ENCODE measurements at regions not wholly inside any gene's neighbourhood (a gene's known extent, or its start where the extent isn't known, plus 50 kb on each side); places are given as distances from the start of the nearest gene placed in this dataset.

DNA sequence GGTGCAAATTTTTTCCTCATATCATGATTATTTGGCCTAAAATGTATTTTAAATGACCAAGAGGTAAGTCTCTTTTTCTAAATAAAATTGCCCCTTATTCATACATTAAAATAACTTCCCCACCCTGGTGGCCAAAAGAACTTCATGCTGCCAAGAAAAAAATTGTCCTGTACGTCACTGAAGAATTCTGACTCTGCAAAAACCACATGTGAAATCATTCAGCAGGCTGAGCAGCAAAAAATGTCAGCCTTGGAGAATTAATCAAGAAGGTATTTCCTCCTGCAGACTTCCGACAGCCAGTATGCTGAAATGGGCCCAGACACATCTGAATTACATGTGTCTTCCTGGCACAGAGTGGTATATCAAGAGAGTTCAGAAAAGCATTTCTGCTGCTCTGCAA, 94.6 kb upstream of the HMHB1 start:
- H2BK5ac ChIP-seq (ENCODE audit: low read depth, low read length): no peak overlapping the region
- no peak overlapping the region for H3K56ac ChIP-seq (replicated peaks; ENCODE audit: insufficient read length, low read depth, low read length)
- H3K36me3 ChIP-seq (ENCODE audit: control insufficient read depth in 2 of 4, insufficient read depth in 4 of 4, low read length in 3 of 4): no peaks in the 10 kb centered on the region
- H2AK5ac ChIP-seq (ENCODE audit: low read depth, low read length): no peak overlapping the region
- H4K20me1 ChIP-seq (replicated peaks in 1 of 2; ENCODE audit: control insufficient read depth in 1 of 2, insufficient read depth in 2 of 2, low read length in 2 of 2): no peaks in the 10 kb centered on the region
- H2AFZ ChIP-seq (ENCODE audit: low read length): no peak overlapping the region
- H3K9me3 ChIP-seq (ENCODE audit: insufficient read depth in 2 of 2, low read depth in 1 of 2, low read length in 1 of 2): no peaks in the 10 kb centered on the region
- TF ChIP-seq, protein P1, sequence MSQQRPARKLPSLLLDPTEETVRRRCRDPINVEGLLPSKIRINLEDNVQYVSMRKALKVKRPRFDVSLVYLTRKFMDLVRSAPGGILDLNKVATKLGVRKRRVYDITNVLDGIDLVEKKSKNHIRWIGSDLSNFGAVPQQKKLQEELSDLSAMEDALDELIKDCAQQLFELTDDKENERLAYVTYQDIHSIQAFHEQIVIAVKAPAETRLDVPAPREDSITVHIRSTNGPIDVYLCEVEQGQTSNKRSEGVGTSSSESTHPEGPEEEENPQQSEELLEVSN (IDR thresholded peaks at IDR 0.05): no peak
- TF ChIP-seq SIN3A (conservative IDR thresholded peaks at IDR 0.05 in 1 of 2, IDR thresholded peaks at IDR 0.05 in 1 of 2; ENCODE audit: low read depth in 1 of 2, low read length in 2 of 2): no peak
- TF ChIP-seq POLR2A (IDR thresholded peaks at IDR 0.05; ENCODE audit: control extremely low read depth in 1 of 2, low read depth in 2 of 2, low read length in 2 of 2): no peak
- TF ChIP-seq, protein P2, sequence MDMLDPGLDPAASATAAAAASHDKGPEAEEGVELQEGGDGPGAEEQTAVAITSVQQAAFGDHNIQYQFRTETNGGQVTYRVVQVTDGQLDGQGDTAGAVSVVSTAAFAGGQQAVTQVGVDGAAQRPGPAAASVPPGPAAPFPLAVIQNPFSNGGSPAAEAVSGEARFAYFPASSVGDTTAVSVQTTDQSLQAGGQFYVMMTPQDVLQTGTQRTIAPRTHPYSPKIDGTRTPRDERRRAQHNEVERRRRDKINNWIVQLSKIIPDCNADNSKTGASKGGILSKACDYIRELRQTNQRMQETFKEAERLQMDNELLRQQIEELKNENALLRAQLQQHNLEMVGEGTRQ (IDR thresholded peaks at IDR 0.05; ENCODE audit: low read length): no peak
- no peak for TF ChIP-seq SIX5 (IDR thresholded peaks at IDR 0.05; ENCODE audit: low read depth, low read length)
- TF ChIP-seq TAF7 (optimal IDR thresholded peaks at IDR 0.05; ENCODE audit: borderline replicate concordance, low read depth, low read length): no peak
- no peak for TF ChIP-seq MAFK (IDR thresholded peaks at IDR 0.05; ENCODE audit: low read depth, low read length)
- TF ChIP-seq CBX5 (IDR thresholded peaks at IDR 0.05; ENCODE audit: low read depth, low read length): no peak
- TF ChIP-seq EZH2 (IDR thresholded peaks at IDR 0.05; ENCODE audit: low read depth, low read length, severe bottlenecking): no peak
- no peak for TF ChIP-seq CHD1 (IDR thresholded peaks at IDR 0.05; ENCODE audit: low read depth, low read length)
- TF ChIP-seq RBBP5 (IDR thresholded peaks at IDR 0.05; ENCODE audit: borderline replicate concordance, low read depth, low read length): no peak
- no peak for TF ChIP-seq PHF8 (conservative IDR thresholded peaks at IDR 0.05; ENCODE audit: low read depth, low read length)
- no peak for TF ChIP-seq KDM5A (IDR thresholded peaks at IDR 0.05; ENCODE audit: low read length)
- H3K4me2 ChIP-seq (ENCODE audit: insufficient read depth in 1 of 2, low read depth in 2 of 2, low read length in 2 of 2): no peak overlapping the region
- no peak overlapping the region for H2BK120ac ChIP-seq (replicated peaks; ENCODE audit: low read depth, low read length)
- H3K27ac ChIP-seq (ENCODE audit: low read depth, low read length): no peak overlapping the region
- DNase-seq (ENCODE audit: low read depth in 1 of 2, low spot score in 2 of 2): no peak
- H3K4me3 ChIP-seq (ENCODE audit: extremely low read depth in 1 of 4, insufficient read depth in 2 of 4, low read depth in 3 of 4, low read length in 4 of 4): no peak overlapping the region
- ChIA-PET CTCF (ENCODE audit: partially characterized antibody) (no interaction called here), POLR2A (ENCODE audit: partially characterized antibody) (no interaction called here)
- H3K4ac ChIP-seq (replicated peaks; ENCODE audit: insufficient read length, low read depth, low read length): no peak overlapping the region
- H3K14ac ChIP-seq (ENCODE audit: insufficient read length): no peak overlapping the region
- no peak for FAIRE-seq
- H3K4me1 ChIP-seq (replicated peaks in 1 of 4; ENCODE audit: control insufficient read depth in 3 of 4, insufficient read depth in 4 of 4, low read length in 3 of 4): no peaks in the 10 kb centered on the region
- no peaks in the 10 kb centered on the region for H3K79me1 ChIP-seq (ENCODE audit: low read depth, low read length)
- no peak overlapping the region for H2BK12ac ChIP-seq (ENCODE audit: low read depth, low read length)
- no peak overlapping the region for H3K18ac ChIP-seq (ENCODE audit: extremely low read depth, low read length)
- H2BK20ac ChIP-seq (ENCODE audit: low read length): no peak overlapping the region
- H2BK15ac ChIP-seq (ENCODE audit: low read length): no peak overlapping the region
- no peak overlapping the region for H4K91ac ChIP-seq (replicated peaks; ENCODE audit: insufficient read length, low read length)
- no peak overlapping the region for H4K8ac ChIP-seq (ENCODE audit: extremely low read depth, insufficient read depth, low read length)
- H3K23ac ChIP-seq (ENCODE audit: insufficient read length): no peak overlapping the region
- WGBS, 2 experiments (ENCODE audit: extremely low coverage in 1 of 2, insufficient coverage in 1 of 2, insufficient read length in 1 of 2, insufficient replicate concordance in 2 of 2, low coverage in 1 of 2, low lambda C conversion rate in 2 of 2, missing lambda C conversion rate in 1 of 2): 57% methylated on average over 2 of the region's 2 CpGs; no CpG with 5 or more reads in 1 of the 2 experiments
- H3K79me2 ChIP-seq (ENCODE audit: control insufficient read depth in 1 of 2, insufficient read depth in 2 of 2, low read length in 2 of 2): no peaks in the 10 kb centered on the region
- H3K27me3 ChIP-seq (replicated peaks in 1 of 4; ENCODE audit: control insufficient read depth in 3 of 4, extremely low read depth in 1 of 4, insufficient read depth in 3 of 4, low read length in 3 of 4): no peaks in the 10 kb centered on the region
- H4K5ac ChIP-seq (ENCODE audit: insufficient read length, low read depth, low read length): no peak overlapping the region
- no peaks in the 10 kb centered on the region for H3K23me2 ChIP-seq (ENCODE audit: low read depth, low read length)
- no peak overlapping the region for H3K9ac ChIP-seq (replicated peaks in 1 of 4; ENCODE audit: extremely low read depth in 1 of 4, low read depth in 3 of 4, low read length in 3 of 4)
